ENCODE measurements at regions not wholly inside any gene's neighbourhood (a gene's known extent, or its start where the extent isn't known, plus 50 kb on each side); places are given as distances from the start of the nearest gene placed in this dataset.

GRCh38 chr4:32826169-32826568 is 2106.0 kb downstream of the PCDH7 start:
- H4K20me1 ChIP-seq (ENCODE audit: insufficient read depth): no peaks in the 10 kb centered on the region
- no peak for ATAC-seq
- no peak overlapping the region for H3K9ac ChIP-seq (ENCODE audit: low read length)
- no peak overlapping the region for H3K27ac ChIP-seq (ENCODE audit: low read depth, low read length)
- intact Hi-C loops (cut with micrococcal nuclease): no loop called here
- peaks cover 0 to 4% of the 10 kb centered on the region in 2 experiments; a peak in 1 of 4 replicates for H3K9me3 ChIP-seq (ENCODE audit: control insufficient read depth in 1 of 2, insufficient read depth in 1 of 2, low read depth in 1 of 2, low read length in 2 of 2)
- H3K27me3 ChIP-seq (ENCODE audit: insufficient read depth, low read length): no peaks in the 10 kb centered on the region
- CTCF ChIA-PET: no interaction called here
- POLR2A ChIA-PET: no interaction called here
- no peak overlapping the region for H3K4me2 ChIP-seq (ENCODE audit: low read length)
- no peaks in the 10 kb centered on the region for H3K79me2 ChIP-seq (ENCODE audit: insufficient read depth, low read length)
- no peak overlapping the region for H3K4me3 ChIP-seq (replicated peaks in 1 of 2; ENCODE audit: low read depth in 1 of 2, low read length in 2 of 2)
- no TSS peak for BruUV-seq (replicated peaks)
- H3K9me2 ChIP-seq (ENCODE audit: insufficient read depth): no peaks in the 10 kb centered on the region
- RAD21 ChIA-PET (ENCODE audit: low non-redundant PET in 1 of 2, low total read pairs in 2 of 2, uncharacterized antibody in 2 of 2, unreplicated experiment in 2 of 2): no interaction called here
- H2AFZ ChIP-seq (ENCODE audit: low read depth, low read length, poor library complexity, severe bottlenecking): no peak overlapping the region
- no peaks in the 10 kb centered on the region for H3K36me3 ChIP-seq (ENCODE audit: control insufficient read depth in 1 of 2, insufficient read depth in 2 of 2, low read length in 2 of 2)
- no peak for TF ChIP-seq ZNF274 (IDR thresholded peaks at IDR 0.05; ENCODE audit: low read depth, low read length)
- no peak for TF ChIP-seq FOSL1 (IDR thresholded peaks at IDR 0.05; ENCODE audit: low read depth)
- no peak for TF ChIP-seq SIN3A (IDR thresholded peaks at IDR 0.05; ENCODE audit: low read depth)
- TF ChIP-seq POLR2A (IDR thresholded peaks at IDR 0.05; ENCODE audit: borderline replicate concordance, extremely low read depth, insufficient read depth, insufficient read length): no peak
- no peak for TF ChIP-seq SP1 (IDR thresholded peaks at IDR 0.05; ENCODE audit: low read depth)
- TF ChIP-seq ZBTB33 (IDR thresholded peaks at IDR 0.05; ENCODE audit: extremely low read depth, insufficient replicate concordance, low read length): no peak
- TF ChIP-seq EZH2phosphoT487 (IDR thresholded peaks at IDR 0.05; ENCODE audit: borderline replicate concordance): no peak
- no peak for TF ChIP-seq EZH2 (IDR thresholded peaks at IDR 0.05)
- no peak for TF ChIP-seq JUND (IDR thresholded peaks at IDR 0.05)
- TF ChIP-seq ATF3 (IDR thresholded peaks at IDR 0.05): no peak
- no peak for TF ChIP-seq ZFX (IDR thresholded peaks at IDR 0.05)
- no peak for TF ChIP-seq CEBPB (IDR thresholded peaks at IDR 0.05; ENCODE audit: low read depth)
- no peaks in the 10 kb centered on the region for H3K4me1 ChIP-seq (ENCODE audit: control insufficient read depth in 1 of 2, insufficient read depth in 2 of 2, low read length in 2 of 2)
- peak; percentile 34 for DNase-seq (ENCODE audit: low read depth, low spot score)

Measured in HCT116 (cell line).